ENCODE measurements at regions not wholly inside any gene's neighbourhood (a gene's known extent, or its start where the extent isn't known, plus 50 kb on each side); places are given as distances from the start of the nearest gene placed in this dataset.

GRCh38 chr11:92675810-92676209 is 293.6 kb upstream of the MTNR1B start:
- Histone ChIP-seq H2BK5ac (ENCODE audit: insufficient read length, low read length) (no peak overlapping the region), H2BK20ac (ENCODE audit: low read depth, low read length, poor library complexity, severe bottlenecking) (no peak overlapping the region), H3K23me2 (ENCODE audit: insufficient read length, low read depth, low read length, poor library complexity, severe bottlenecking) (no peaks in the 10 kb centered on the region), H3T11ph (ENCODE audit: low read length) (no peak overlapping the region), H2AK5ac (ENCODE audit: insufficient read length, low read length) (no peak overlapping the region), H3K4ac (ENCODE audit: low read depth, low read length) (no peak overlapping the region), H3K9ac (ENCODE audit: extremely low read depth, insufficient read length, low read length) (no peak overlapping the region), H2AFZ (ENCODE audit: low read length) (no peak overlapping the region), H2BK12ac (ENCODE audit: insufficient read length, low read depth, low read length) (no peak overlapping the region), H4K91ac (ENCODE audit: insufficient read length, low read depth, low read length) (no peak overlapping the region), H4K5ac (ENCODE audit: insufficient read length, low read depth, low read length) (no peak overlapping the region), H3K79me2 (ENCODE audit: insufficient read depth, low read length) (no peaks in the 10 kb centered on the region), H3K27me3 (ENCODE audit: insufficient read depth, low read length) (no peaks in the 10 kb centered on the region), H3K79me1 (ENCODE audit: insufficient read depth, low read depth, low read length, poor library complexity, severe bottlenecking) (no peaks in the 10 kb centered on the region), H4K20me1 (ENCODE audit: control insufficient read depth, insufficient read depth, insufficient read length) (no peaks in the 10 kb centered on the region), H3K23ac (ENCODE audit: insufficient read length, low read depth, low read length) (no peak overlapping the region), H2BK15ac (ENCODE audit: low read depth, low read length) (no peak overlapping the region), H3K9me3 (ENCODE audit: control insufficient read depth, low read depth, low read length) (no peaks in the 10 kb centered on the region), H3K14ac (ENCODE audit: insufficient read depth, low read length) (no peak overlapping the region), H3K4me2 (ENCODE audit: insufficient read depth, insufficient read length, low read length) (no peak overlapping the region), H4K8ac (replicated peaks; ENCODE audit: insufficient read length, low read depth, low read length) (no peak overlapping the region), H3K4me1 (ENCODE audit: insufficient read depth, low read length) (no peaks in the 10 kb centered on the region), H3K18ac (ENCODE audit: insufficient read length, low read depth, low read length) (no peak overlapping the region), H3K27ac (ENCODE audit: insufficient read length, low read depth, low read length) (no peak overlapping the region), H3K56ac (ENCODE audit: insufficient read length, low read depth, low read length) (no peak overlapping the region), H2BK120ac (ENCODE audit: low read depth, low read length, poor library complexity, severe bottlenecking) (no peak overlapping the region)
- DNase-seq = no peak
- Mint-ChIP-seq H3K27ac (no peak overlapping the region), H3K4me3 (no peak overlapping the region), H3K27me3 (ENCODE audit: low read depth) (no peaks in the 10 kb centered on the region), H3K9me3 (peaks cover 4% of the 10 kb centered on the region in 2 experiments; a peak in 3 of 5 replicates), H3K36me3 (ENCODE audit: insufficient read depth in 1 of 3, low read depth in 3 of 3) (peaks cover 0 to 11% (median 6%) of the 10 kb centered on the region in 3 experiments; a peak in 4 of 7 replicates), H3K4me1 (peaks cover 0 to 3% of the 10 kb centered on the region in 2 experiments; a peak in 1 of 4 replicates)
- TF ChIP-seq CTCF (conservative IDR thresholded peaks at IDR 0.05) = no peak
- no CpG with 5 or more reads among the region's 3 CpGs for WGBS (ENCODE audit: extremely low coverage, insufficient read length, low lambda C conversion rate)
